HL-60 (cell line): ENCODE measurements at regions not wholly inside any gene's neighbourhood (a gene's known extent, or its start where the extent isn't known, plus 50 kb on each side); places are given as distances from the start of the nearest gene placed in this dataset.

Source experiments
- CTCF ChIP-seq: IDR thresholded peaks from one replicate; pipeline ENCODE4 v1.5.1; 2011; ENCODE audit warnings: low read length, control low read depth, inconsistent platforms; ENCODE audit not compliant: insufficient read depth
- POLR2AphosphoS5 ChIP-seq: IDR thresholded peaks from 2 replicates; pipeline ENCODE4 v1.6.1; 2012; ENCODE audit warnings: low read depth
- REST ChIP-seq: IDR thresholded peaks from 2 replicates; pipeline ENCODE4 v1.6.1; 2012; ENCODE audit warnings: low read depth; ENCODE audit not compliant: insufficient replicate concordance

GRCh38 chr3:84008623-84009022, 950.2 kb upstream of the CADM2 start:
- TF ChIP-seq CTCF (no peak), POLR2AphosphoS5 (no peak), REST (no peak)
